ENCODE measurements at regions not wholly inside any gene's neighbourhood (a gene's known extent, or its start where the extent isn't known, plus 50 kb on each side); places are given as distances from the start of the nearest gene placed in this dataset.

DNA sequence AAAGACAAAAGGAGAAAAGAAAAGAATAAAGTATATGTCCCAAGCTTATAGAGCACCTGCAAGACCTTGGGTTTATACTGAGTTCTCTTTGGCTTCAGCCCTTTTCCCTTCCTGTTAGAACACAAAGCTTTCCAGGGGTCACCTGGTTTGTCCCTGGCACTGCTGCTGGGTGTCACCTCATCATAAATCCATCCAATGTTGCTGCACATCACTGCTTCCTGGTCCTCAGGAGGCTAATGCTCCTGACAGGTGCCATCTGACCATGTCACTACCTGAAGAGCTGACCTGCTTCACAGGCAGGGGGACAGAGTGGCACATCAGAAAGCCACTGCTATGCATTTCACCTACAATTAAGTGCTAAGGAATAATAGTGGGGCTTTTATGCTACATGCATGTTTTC is 164.6 kb upstream of the ELAC2 start (continued):
- TF ChIP-seq EP300 (IDR thresholded peaks at IDR 0.05; ENCODE audit: borderline replicate concordance in 1 of 2, low read depth in 2 of 2, low read length in 2 of 2) = no peak
- TF ChIP-seq JUN (IDR thresholded peaks at IDR 0.05; ENCODE audit: low read depth, low read length) = no peak
- no peak for TF ChIP-seq CTBP2 (IDR thresholded peaks at IDR 0.05; ENCODE audit: borderline replicate concordance, insufficient read depth, insufficient read length, low read length)
- no peak for TF ChIP-seq RNF2 (IDR thresholded peaks at IDR 0.05; ENCODE audit: borderline replicate concordance, low read depth, low read length, missing control alignments, poor library complexity, severe bottlenecking)
- TF ChIP-seq TBP (IDR thresholded peaks at IDR 0.05; ENCODE audit: low read depth, low read length) = no peak
- no peak for TF ChIP-seq TAF1 (IDR thresholded peaks at IDR 0.05; ENCODE audit: low read depth, low read length)
- no peak for TF ChIP-seq BACH1 (IDR thresholded peaks at IDR 0.05; ENCODE audit: low read length)
- no peak for TF ChIP-seq JUND (IDR thresholded peaks at IDR 0.05; ENCODE audit: low read length)
- no peak for TF ChIP-seq POU5F1 (IDR thresholded peaks at IDR 0.05; ENCODE audit: low read depth, low read length)
- TF ChIP-seq BRCA1 (IDR thresholded peaks at IDR 0.05; ENCODE audit: low read depth, low read length) = no peak
